ENCODE measurements at regions not wholly inside any gene's neighbourhood (a gene's known extent, or its start where the extent isn't known, plus 50 kb on each side); places are given as distances from the start of the nearest gene placed in this dataset.

DNA sequence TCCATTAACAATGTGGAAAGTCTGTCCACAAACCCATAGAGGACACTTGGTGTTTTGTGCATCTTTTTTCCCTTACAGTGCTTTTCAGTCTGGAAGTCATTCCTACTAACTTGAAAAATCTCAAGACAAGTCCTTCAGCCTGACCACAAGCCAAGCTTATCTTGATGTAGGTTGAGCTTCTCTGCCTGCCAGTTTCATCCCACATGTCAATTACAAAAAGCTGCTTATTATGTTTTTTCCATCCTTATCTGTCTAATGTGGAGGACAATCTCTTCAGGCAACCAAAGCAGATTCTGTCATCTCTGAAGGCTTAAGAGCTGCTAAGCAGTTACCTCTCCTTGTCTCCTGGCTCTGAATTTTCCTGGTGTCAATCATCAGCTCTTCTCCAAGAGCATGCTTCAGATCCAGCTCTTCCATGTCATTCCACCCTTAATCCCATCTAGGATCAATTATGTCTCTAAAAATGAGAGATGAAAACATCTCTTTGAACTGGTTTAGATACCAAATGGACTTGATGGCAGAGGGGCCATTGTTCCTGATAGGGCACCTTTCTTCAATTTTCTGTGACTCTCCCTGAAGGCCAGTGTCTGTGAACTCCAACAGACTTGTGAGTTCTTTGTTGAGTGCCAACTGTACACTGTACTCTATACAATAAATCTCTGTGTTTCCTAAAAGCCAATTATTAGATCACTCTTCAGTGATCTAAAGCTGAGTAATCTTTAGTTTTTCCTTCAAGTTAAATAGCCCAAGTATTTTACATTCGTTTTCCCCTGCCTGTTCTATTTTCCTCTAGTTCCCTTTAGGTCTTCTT is 208.6 kb downstream of the RBM43 start:
- TF ChIP-seq GATA2 (IDR thresholded peaks at IDR 0.05; ENCODE audit: low read depth, low read length), result no peak
- TF ChIP-seq GATA3 (IDR thresholded peaks at IDR 0.05; ENCODE audit: low read depth, low read length), result no peak

Measured in SH-SY5Y (cell line).